ENCODE measurements at regions not wholly inside any gene's neighbourhood (a gene's known extent, or its start where the extent isn't known, plus 50 kb on each side); places are given as distances from the start of the nearest gene placed in this dataset.

DNA sequence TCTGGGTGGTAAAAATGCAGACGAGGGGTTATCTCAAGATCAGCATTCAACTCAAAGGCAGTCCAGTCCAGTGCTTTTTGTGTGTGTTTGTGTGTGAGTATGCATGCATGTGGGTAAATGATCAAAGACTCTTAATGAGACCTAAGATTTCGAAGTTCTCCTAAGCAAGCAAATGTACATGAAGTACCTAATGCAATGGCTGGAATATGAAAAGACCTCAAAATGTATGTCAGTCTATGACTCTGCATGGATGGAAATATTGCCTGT, 151.0 kb upstream of the L3MBTL4 start:
- Histone ChIP-seq H3K23ac (ENCODE audit: insufficient read length) (no peak overlapping the region), H2BK15ac (ENCODE audit: low read length) (no peak overlapping the region), H3K23me2 (ENCODE audit: low read depth, low read length) (no peaks in the 10 kb centered on the region), H3K4me2 (ENCODE audit: insufficient read depth in 1 of 2, low read depth in 2 of 2, low read length in 2 of 2) (no peak overlapping the region), H2BK120ac (replicated peaks; ENCODE audit: low read depth, low read length) (no peak overlapping the region), H3K4me1 (replicated peaks in 1 of 4; ENCODE audit: control insufficient read depth in 3 of 4, insufficient read depth in 4 of 4, low read length in 3 of 4) (peaks cover 0 to 6% (median 0%) of the 10 kb centered on the region in 4 experiments; a peak in 1 of 7 replicates), H3K4ac (replicated peaks; ENCODE audit: insufficient read length, low read depth, low read length) (no peak overlapping the region), H2AFZ (ENCODE audit: low read length) (no peak overlapping the region), H3K27ac (ENCODE audit: low read depth, low read length) (no peak overlapping the region), H3K14ac (ENCODE audit: insufficient read length) (no peak overlapping the region), H3K9me3 (ENCODE audit: insufficient read depth in 2 of 2, low read depth in 1 of 2, low read length in 1 of 2) (no peaks in the 10 kb centered on the region; a peak in 1 of 4 replicates), H3K18ac (ENCODE audit: extremely low read depth, low read length) (no peak overlapping the region), H2AK5ac (ENCODE audit: low read depth, low read length) (no peak overlapping the region), H4K8ac (ENCODE audit: extremely low read depth, insufficient read depth, low read length) (no peak overlapping the region), H4K91ac (replicated peaks; ENCODE audit: insufficient read length, low read length) (no peak overlapping the region), H3K4me3 (ENCODE audit: extremely low read depth in 1 of 4, insufficient read depth in 2 of 4, low read depth in 3 of 4, low read length in 4 of 4) (no peak overlapping the region), H3K27me3 (replicated peaks in 1 of 4; ENCODE audit: control insufficient read depth in 3 of 4, extremely low read depth in 1 of 4, insufficient read depth in 3 of 4, low read length in 3 of 4) (no peaks in the 10 kb centered on the region), H3K9ac (replicated peaks in 1 of 4; ENCODE audit: extremely low read depth in 1 of 4, low read depth in 3 of 4, low read length in 3 of 4) (no peak overlapping the region), H3K79me1 (ENCODE audit: low read depth, low read length) (no peaks in the 10 kb centered on the region), H2BK20ac (ENCODE audit: low read length) (no peak overlapping the region), H2BK12ac (ENCODE audit: low read depth, low read length) (no peak overlapping the region), H3K56ac (replicated peaks; ENCODE audit: insufficient read length, low read depth, low read length) (no peak overlapping the region), H4K20me1 (replicated peaks in 1 of 2; ENCODE audit: control insufficient read depth in 1 of 2, insufficient read depth in 2 of 2, low read length in 2 of 2) (no peaks in the 10 kb centered on the region), H2BK5ac (ENCODE audit: low read depth, low read length) (no peak overlapping the region), H3K79me2 (ENCODE audit: control insufficient read depth in 1 of 2, insufficient read depth in 2 of 2, low read length in 2 of 2) (no peaks in the 10 kb centered on the region), H3K36me3 (ENCODE audit: control insufficient read depth in 2 of 4, insufficient read depth in 4 of 4, low read length in 3 of 4) (no peaks in the 10 kb centered on the region), H4K5ac (ENCODE audit: insufficient read length, low read depth, low read length) (no peak overlapping the region)
- FAIRE-seq (no peak), DNase-seq (ENCODE audit: low read depth in 1 of 2, low spot score in 2 of 2) (no peak)
- WGBS, 2 experiments (ENCODE audit: extremely low coverage in 1 of 2, insufficient coverage in 1 of 2, insufficient read length in 1 of 2, insufficient replicate concordance in 2 of 2, low coverage in 1 of 2, low lambda C conversion rate in 2 of 2, missing lambda C conversion rate in 1 of 2), result 93% methylated on average over 2 of the region's 2 CpGs; no CpG with 5 or more reads in 1 of the 2 experiments
- ChIA-PET CTCF (ENCODE audit: partially characterized antibody) (no interaction called here), POLR2A (ENCODE audit: partially characterized antibody) (no interaction called here)
- TF ChIP-seq HDAC6 (IDR thresholded peaks at IDR 0.05; ENCODE audit: low read depth, low read length), result no peak
- no peak for TF ChIP-seq TAF1 (IDR thresholded peaks at IDR 0.05; ENCODE audit: low read depth, low read length)
